IPS-18a (cell line): ENCODE measurements at regions not wholly inside any gene's neighbourhood (a gene's known extent, or its start where the extent isn't known, plus 50 kb on each side); places are given as distances from the start of the nearest gene placed in this dataset.

ENCODE experiments used
- H3K27ac ChIP-seq: one replicate; pipeline ENCODE4 v1.5.1; 2013; ENCODE audit warnings: low read length
- H3K27me3 ChIP-seq: one replicate; pipeline ENCODE4 v1.6.1; 2013; ENCODE audit warnings: mild to moderate bottlenecking, low read length; ENCODE audit not compliant: control insufficient read depth, insufficient read depth
- H3K36me3 ChIP-seq: one replicate; pipeline ENCODE4 v1.6.1; 2013; ENCODE audit warnings: low read depth, low read length; ENCODE audit not compliant: control insufficient read depth
- H3K4me1 ChIP-seq: one replicate; pipeline ENCODE4 v1.6.1; 2013; ENCODE audit warnings: low read depth, low read length; ENCODE audit not compliant: control insufficient read depth
- H3K4me3 ChIP-seq: one replicate; pipeline ENCODE4 v1.5.1; 2013; ENCODE audit warnings: low read length
- H3K9ac ChIP-seq: one replicate; pipeline ENCODE4 v1.6.1; 2013; ENCODE audit warnings: mild to moderate bottlenecking, low read length, moderate library complexity
- H3K9me3 ChIP-seq: one replicate; pipeline ENCODE4 v1.6.1; 2013; ENCODE audit warnings: low read depth, low read length; ENCODE audit not compliant: control insufficient read depth

DNA sequence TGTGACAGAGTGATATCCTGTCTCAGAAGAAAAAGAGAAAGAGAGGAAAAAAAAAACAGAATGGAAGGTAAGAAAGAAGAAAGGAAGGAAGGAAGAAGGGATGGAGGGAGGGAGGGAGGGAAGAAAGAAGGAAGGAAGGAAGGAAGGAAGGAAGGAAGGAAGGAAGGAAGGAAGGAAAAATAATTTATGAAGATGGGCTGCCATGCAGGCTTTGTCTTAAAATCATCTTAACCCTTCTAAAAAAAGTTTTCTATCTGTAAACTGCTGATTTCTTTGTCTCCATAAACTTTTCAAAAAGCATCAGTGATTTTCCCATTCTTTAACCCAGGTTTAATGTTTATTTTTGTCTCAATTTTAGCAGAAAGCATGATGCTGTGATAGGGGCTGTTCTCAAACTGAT, 1154.1 kb upstream of the CDH6 start:
- Histone ChIP-seq H3K36me3 (no peaks in the 10 kb centered on the region), H3K4me1 (no peaks in the 10 kb centered on the region), H3K27ac (no peak overlapping the region), H3K9ac (no peak overlapping the region), H3K27me3 (no peaks in the 10 kb centered on the region), H3K4me3 (no peak overlapping the region), H3K9me3 (no peaks in the 10 kb centered on the region)

GRCh38 chr5:30034870-30035269, 1158.6 kb upstream of the CDH6 start:
- Histone ChIP-seq H3K9me3 (no peaks in the 10 kb centered on the region), H3K27ac (no peak overlapping the region), H3K4me1 (no peaks in the 10 kb centered on the region), H3K27me3 (no peaks in the 10 kb centered on the region), H3K4me3 (no peak overlapping the region), H3K36me3 (no peaks in the 10 kb centered on the region), H3K9ac (no peak overlapping the region)

- Histone ChIP-seq H3K9ac (no peak overlapping the region), H3K27me3 (no peaks in the 10 kb centered on the region), H3K4me1 (no peaks in the 10 kb centered on the region), H3K9me3 (no peaks in the 10 kb centered on the region), H3K27ac (no peak overlapping the region), H3K4me3 (no peak overlapping the region), H3K36me3 (no peaks in the 10 kb centered on the region)
Measured at GRCh38 chr5:30030101-30030500, 1163.4 kb upstream of the CDH6 start.

- Histone ChIP-seq H3K36me3 (no peaks in the 10 kb centered on the region), H3K4me3 (no peak overlapping the region), H3K27me3 (no peaks in the 10 kb centered on the region), H3K9ac (no peak overlapping the region), H3K4me1 (no peaks in the 10 kb centered on the region), H3K9me3 (no peaks in the 10 kb centered on the region), H3K27ac (no peak overlapping the region)
Measured at GRCh38 chr5:30001826-30002225, 1191.7 kb upstream of the CDH6 start.

DNA sequence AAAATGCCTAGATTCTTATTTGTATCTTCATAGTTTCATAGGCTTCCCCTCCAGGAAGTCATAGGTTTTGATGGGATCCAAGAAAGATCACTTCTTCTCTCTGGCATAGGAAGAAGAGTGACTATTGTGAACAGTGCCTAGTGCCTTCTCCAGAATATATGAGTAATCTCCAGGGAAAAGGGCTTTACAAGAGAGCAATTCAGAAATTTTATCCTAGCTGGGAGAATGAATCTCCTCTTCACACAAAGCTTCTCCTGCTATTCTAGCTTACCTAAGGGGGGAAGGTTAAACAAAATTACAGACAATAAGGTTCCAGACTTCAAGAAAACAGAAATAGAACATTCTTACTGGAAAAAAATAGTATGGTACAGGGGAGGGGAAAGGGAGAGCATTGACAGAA, 1193.3 kb upstream of the CDH6 start:
- no peaks in the 10 kb centered on the region for H3K9me3 ChIP-seq
- no peak overlapping the region for H3K4me3 ChIP-seq
- no peaks in the 10 kb centered on the region for H3K36me3 ChIP-seq
- H3K27me3 ChIP-seq, result no peaks in the 10 kb centered on the region
- no peaks in the 10 kb centered on the region for H3K4me1 ChIP-seq
- no peak overlapping the region for H3K27ac ChIP-seq
- H3K9ac ChIP-seq, result no peak overlapping the region

GRCh38 chr5:29995154-29995553, 1198.3 kb upstream of the CDH6 start:
- Histone ChIP-seq H3K4me3 (no peak overlapping the region), H3K27me3 (no peaks in the 10 kb centered on the region), H3K27ac (no peak overlapping the region), H3K9me3 (no peaks in the 10 kb centered on the region), H3K36me3 (no peaks in the 10 kb centered on the region), H3K4me1 (no peaks in the 10 kb centered on the region), H3K9ac (no peak overlapping the region)

DNA sequence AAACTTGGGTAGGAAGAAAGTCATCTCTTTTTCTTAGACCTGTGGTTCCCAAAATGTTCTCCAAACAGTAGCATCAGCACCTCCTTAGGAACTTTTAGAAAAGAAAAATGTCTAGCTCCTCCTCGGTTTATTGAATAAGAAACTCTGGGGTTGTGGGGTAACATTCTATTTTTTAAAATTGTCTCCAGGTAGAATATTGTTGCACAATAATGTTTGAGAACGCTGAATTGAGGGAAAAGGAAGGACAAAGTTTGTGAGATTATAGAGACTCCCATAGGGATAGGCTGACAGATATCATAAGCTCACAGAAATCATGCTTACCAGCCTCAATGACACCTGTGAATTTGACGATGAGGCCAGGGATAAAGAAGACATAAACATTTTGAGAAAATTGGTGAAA, 1199.0 kb upstream of the CDH6 start:
- Histone ChIP-seq H3K27me3 (no peaks in the 10 kb centered on the region), H3K36me3 (no peaks in the 10 kb centered on the region), H3K4me3 (no peak overlapping the region), H3K4me1 (no peaks in the 10 kb centered on the region), H3K27ac (no peak overlapping the region), H3K9ac (no peak overlapping the region), H3K9me3 (no peaks in the 10 kb centered on the region)

- H3K9me3 ChIP-seq, result no peaks in the 10 kb centered on the region
- H3K4me1 ChIP-seq, result no peaks in the 10 kb centered on the region
- H3K4me3 ChIP-seq, result no peak overlapping the region
- no peaks in the 10 kb centered on the region for H3K36me3 ChIP-seq
- H3K27ac ChIP-seq, result no peak overlapping the region
- H3K9ac ChIP-seq, result no peak overlapping the region
- no peaks in the 10 kb centered on the region for H3K27me3 ChIP-seq
Measured at GRCh38 chr5:29993286-29993685, 1200.2 kb upstream of the CDH6 start.

GRCh38 chr5:29992248-29992647, 1201.2 kb upstream of the CDH6 start:
- no peaks in the 10 kb centered on the region for H3K36me3 ChIP-seq
- H3K4me1 ChIP-seq, result no peaks in the 10 kb centered on the region
- no peaks in the 10 kb centered on the region for H3K9me3 ChIP-seq
- H3K4me3 ChIP-seq, result no peak overlapping the region
- no peak overlapping the region for H3K27ac ChIP-seq
- H3K9ac ChIP-seq, result no peak overlapping the region
- H3K27me3 ChIP-seq, result no peaks in the 10 kb centered on the region

DNA sequence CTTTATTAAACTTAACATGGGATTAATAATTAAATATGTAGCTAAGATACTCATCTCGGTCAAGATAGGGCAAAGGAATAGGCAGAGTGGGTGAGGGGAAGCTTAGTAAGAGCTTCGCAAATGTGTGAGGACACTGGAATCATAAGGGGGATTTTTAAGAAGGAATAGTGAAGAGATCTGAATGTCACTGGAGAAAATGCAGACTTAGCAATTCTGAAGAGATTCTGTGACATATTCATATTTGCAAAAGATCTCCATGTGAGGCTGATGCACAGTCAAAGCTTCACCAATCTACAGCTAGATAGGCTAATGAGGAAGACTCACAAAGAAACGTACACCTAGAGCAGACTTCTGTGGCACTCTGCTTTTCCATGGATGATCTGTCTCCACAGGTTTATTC, 1202.8 kb upstream of the CDH6 start:
- Histone ChIP-seq H3K27me3 (no peaks in the 10 kb centered on the region), H3K4me3 (no peak overlapping the region), H3K9ac (no peak overlapping the region), H3K4me1 (no peaks in the 10 kb centered on the region), H3K9me3 (no peaks in the 10 kb centered on the region), H3K36me3 (no peaks in the 10 kb centered on the region), H3K27ac (no peak overlapping the region)

DNA sequence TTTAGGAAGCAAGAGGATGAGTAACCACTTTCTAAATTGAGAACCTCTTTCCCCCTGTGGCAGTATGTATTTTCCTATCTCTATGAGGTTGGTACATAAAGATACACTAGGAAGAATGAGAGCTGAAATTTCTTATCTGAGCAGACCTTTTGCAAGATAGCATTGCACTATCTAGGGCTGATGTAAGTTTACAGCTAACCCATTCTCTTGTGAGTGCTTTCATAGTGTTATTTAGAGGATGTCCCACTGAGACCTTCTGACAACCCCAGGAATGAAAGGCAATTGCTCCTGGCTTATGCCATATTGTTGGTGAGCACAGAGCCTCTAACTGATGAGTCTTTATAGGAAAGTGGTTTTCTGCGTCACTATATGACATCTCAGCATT, 1209.3 kb upstream of the CDH6 start:
- Histone ChIP-seq H3K9ac (no peak overlapping the region), H3K27ac (no peak overlapping the region), H3K4me1 (peaks cover 19% of the 10 kb centered on the region), H3K9me3 (no peaks in the 10 kb centered on the region), H3K27me3 (no peaks in the 10 kb centered on the region), H3K4me3 (no peak overlapping the region), H3K36me3 (no peaks in the 10 kb centered on the region)

DNA sequence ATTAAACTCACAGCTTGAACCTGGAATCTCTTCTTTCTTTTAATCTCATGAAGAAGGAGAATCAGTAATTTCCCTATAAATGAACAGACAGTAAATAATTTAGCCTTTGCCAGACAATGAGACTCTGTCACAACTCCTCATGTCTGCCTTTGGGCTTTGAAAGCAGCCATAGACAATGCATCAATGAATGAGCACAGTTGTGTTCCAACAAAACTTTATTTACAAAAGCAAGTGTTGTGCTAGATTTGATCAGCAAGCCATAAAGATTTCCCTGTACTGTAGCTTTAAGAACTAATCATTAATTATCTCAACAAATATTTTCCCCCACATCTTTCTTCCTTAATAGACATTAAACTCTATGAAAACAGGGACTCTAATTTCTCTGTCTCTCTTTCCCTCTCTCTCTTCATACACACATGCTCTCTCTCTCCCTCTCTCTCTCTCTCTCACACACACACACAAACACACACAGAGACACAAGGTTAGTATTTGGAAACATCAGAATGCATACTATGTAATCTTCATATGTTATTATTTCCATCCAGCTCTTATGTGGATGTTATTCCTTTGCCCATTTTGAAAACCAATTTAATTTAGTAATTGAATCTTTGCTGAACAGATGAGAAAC, 1209.8 kb upstream of the CDH6 start:
- H3K4me1 ChIP-seq, result peaks cover 19% of the 10 kb centered on the region
- no peaks in the 10 kb centered on the region for H3K9me3 ChIP-seq
- H3K4me3 ChIP-seq, result no peak overlapping the region
- no peak overlapping the region for H3K9ac ChIP-seq
- no peaks in the 10 kb centered on the region for H3K36me3 ChIP-seq
- no peaks in the 10 kb centered on the region for H3K27me3 ChIP-seq
- H3K27ac ChIP-seq, result no peak overlapping the region
